ENCODE measurements at regions not wholly inside any gene's neighbourhood (a gene's known extent, or its start where the extent isn't known, plus 50 kb on each side); places are given as distances from the start of the nearest gene placed in this dataset.

GRCh38 chr9:107713470-107713869 is 223.9 kb upstream of the KLF4 start:
- TF ChIP-seq CTCF (conservative IDR thresholded peaks at IDR 0.05; ENCODE audit: low read depth, low read length) (no peak), FOS (IDR thresholded peaks at IDR 0.05; ENCODE audit: low read depth, low read length) (no peak), RAD21 (IDR thresholded peaks at IDR 0.05; ENCODE audit: low read length) (no peak), POLR2A (IDR thresholded peaks at IDR 0.05; ENCODE audit: low read depth, low read length) (no peak), CHD1 (IDR thresholded peaks at IDR 0.05; ENCODE audit: low read depth, low read length) (no peak), MXI1 (IDR thresholded peaks at IDR 0.05; ENCODE audit: borderline replicate concordance, low read depth, low read length) (no peak), SMC3 (IDR thresholded peaks at IDR 0.05; ENCODE audit: low read depth, low read length) (no peak)
